ENCODE measurements at regions not wholly inside any gene's neighbourhood (a gene's known extent, or its start where the extent isn't known, plus 50 kb on each side); places are given as distances from the start of the nearest gene placed in this dataset.

- H3K36me3 ChIP-seq (ENCODE audit: control insufficient read depth in 4 of 4, insufficient read depth in 3 of 4, low read depth in 1 of 4, low read length in 3 of 4), result no peaks in the 10 kb centered on the region
- no peaks in the 10 kb centered on the region for H3K4me1 ChIP-seq (ENCODE audit: control insufficient read depth in 4 of 4, insufficient read depth in 4 of 4, low read length in 3 of 4)
- WGBS, result 69% methylated on average over 7 of the region's 7 CpGs
- H3K4me3 ChIP-seq (ENCODE audit: low read depth in 1 of 3, low read length in 3 of 3), result no peak overlapping the region
- H3K9me3 ChIP-seq (ENCODE audit: control insufficient read depth in 4 of 4, low read length in 3 of 4), result no peaks in the 10 kb centered on the region
- H3K9ac ChIP-seq (ENCODE audit: low read depth in 1 of 2, low read length in 2 of 2), result no peak overlapping the region
- TF ChIP-seq SP1 (IDR thresholded peaks at IDR 0.05) (no peak), ATF3 (IDR thresholded peaks at IDR 0.05) (no peak), HNF4G (IDR thresholded peaks at IDR 0.05) (no peak), JUND (IDR thresholded peaks at IDR 0.05) (no peak), REST (IDR thresholded peaks at IDR 0.05) (no peak), NR2F2 (IDR thresholded peaks at IDR 0.05) (no peak), FOXA1 (IDR thresholded peaks at IDR 0.05) (no peak), GABPA (IDR thresholded peaks at IDR 0.05 in 1 of 2, conservative IDR thresholded peaks at IDR 0.05 in 1 of 2) (no peak), FOXA2 (IDR thresholded peaks at IDR 0.05) (no peak), EGR1 (IDR thresholded peaks at IDR 0.05; ENCODE audit: low read depth in 2 of 2) (no peak), RAD21 (IDR thresholded peaks at IDR 0.05) (no peak), ZBTB33 (IDR thresholded peaks at IDR 0.05) (no peak), HNF4A (conservative IDR thresholded peaks at IDR 0.05) (no peak), CTCF (IDR thresholded peaks at IDR 0.05; ENCODE audit: low read depth, low read length, missing input control) (no peak), TAF1 (conservative IDR thresholded peaks at IDR 0.05) (no peak), MAX (IDR thresholded peaks at IDR 0.05) (no peak), RXRA (IDR thresholded peaks at IDR 0.05) (no peak)
- H3K27ac ChIP-seq (ENCODE audit: low read depth in 1 of 2, low read length in 2 of 2), result no peak overlapping the region
- H3K27me3 ChIP-seq (ENCODE audit: control insufficient read depth in 4 of 4, insufficient read depth in 4 of 4, low read length in 3 of 4), result no peaks in the 10 kb centered on the region
- no peak for DNase-seq (ENCODE audit: low spot score)
These were observed 205.0 kb downstream of the PABPC4L start for GRCh38 chr4:133996431-133997121.
